OCI-LY7 (cell line): ENCODE measurements at regions not wholly inside any gene's neighbourhood (a gene's known extent, or its start where the extent isn't known, plus 50 kb on each side); places are given as distances from the start of the nearest gene placed in this dataset.

ENCODE experiments used
- CTCF ChIP-seq: fragments of 200-600 bp; sonication (generic); conservative IDR thresholded peaks from 2 replicates; pipeline ENCODE4 v1.5.1; 2014; ENCODE audit warnings: mild to moderate bottlenecking, antibody characterized with exemption, low read length, moderate library complexity, mixed read lengths
- EZH2phosphoT487 ChIP-seq: fragments of 200-600 bp; sonication (generic); IDR thresholded peaks from 2 replicates; pipeline ENCODE4 v1.6.1; 2018; ENCODE audit warnings: low read depth, borderline replicate concordance, mild to moderate bottlenecking, mixed run types, antibody characterized with exemption, low read length, moderate library complexity, mixed read lengths

- TF ChIP-seq CTCF (no peak), EZH2phosphoT487 (no peak)
These were observed 242.4 kb upstream of the TANK start for GRCh38 chr2:160917850-160918249.
